NCI-H2081 (cell line): ENCODE measurements at regions not wholly inside any gene's neighbourhood (a gene's known extent, or its start where the extent isn't known, plus 50 kb on each side); places are given as distances from the start of the nearest gene placed in this dataset.
"Not testable (repeated sequence)": the region's sequence is repeated elsewhere in the genome, so short reads cannot be mapped to it uniquely, and the experiment has no call there.

ENCODE experiments used
- DNase-seq, 2 experiments: peaks; one replicate each; lab custom pipeline; 2025; lab: John Stamatoyannopoulos, UW

- no peak for DNase-seq
Observed at GRCh38 chr16:65373097-65373496, 251.2 kb upstream of the CDH11 start.

DNA sequence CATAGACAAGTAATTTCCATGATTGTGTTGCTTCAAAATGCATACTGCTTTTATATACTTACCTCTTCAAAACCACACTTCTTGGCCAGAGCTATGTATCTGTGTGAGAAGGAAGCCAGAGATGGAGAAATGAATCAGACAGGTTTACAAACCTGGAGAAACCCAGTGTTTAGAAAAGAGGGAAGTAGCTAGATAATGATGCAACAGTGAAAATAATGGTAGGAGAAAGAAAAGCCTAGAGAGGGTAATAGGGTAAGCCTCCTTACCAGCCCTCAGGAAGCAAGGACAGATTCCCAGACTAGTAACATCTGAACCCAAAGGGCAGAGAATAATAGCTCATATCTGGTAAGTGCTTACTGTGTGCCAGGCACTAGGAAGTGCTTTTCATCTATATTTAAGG, 250.3 kb upstream of the CDH11 start:
- DNase-seq = no peak

- no peak for DNase-seq
Observed at GRCh38 chr16:65365732-65366715, 244.2 kb upstream of the CDH11 start.

GRCh38 chr16:65356721-65357120, 234.9 kb upstream of the CDH11 start:
- not testable (repeated sequence) for DNase-seq

DNA sequence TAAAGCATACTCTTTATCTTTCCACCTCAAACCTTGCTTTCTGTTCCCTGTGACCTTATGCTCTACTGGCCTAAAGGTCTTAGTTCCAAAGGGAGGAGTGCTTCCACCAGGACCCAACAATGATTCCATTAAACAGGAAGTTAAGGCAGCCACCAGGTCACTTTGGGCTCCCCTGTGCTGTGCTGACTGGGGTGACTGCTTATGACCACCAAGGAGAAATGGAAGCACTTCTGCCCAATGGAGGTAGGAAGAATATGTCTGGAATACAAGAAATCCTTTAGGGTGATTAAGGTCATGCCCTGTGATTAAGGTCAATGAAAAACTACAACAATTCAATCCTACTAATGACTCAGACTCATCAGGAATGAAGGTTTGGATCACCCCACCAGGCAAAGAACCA, 233.8 kb upstream of the CDH11 start:
- no peak for DNase-seq

GRCh38 chr16:65353183-65353582, 231.3 kb upstream of the CDH11 start:
- DNase-seq = no peak

- DNase-seq = no peak
Observed at GRCh38 chr16:65349626-65350025, 227.8 kb upstream of the CDH11 start.

DNA sequence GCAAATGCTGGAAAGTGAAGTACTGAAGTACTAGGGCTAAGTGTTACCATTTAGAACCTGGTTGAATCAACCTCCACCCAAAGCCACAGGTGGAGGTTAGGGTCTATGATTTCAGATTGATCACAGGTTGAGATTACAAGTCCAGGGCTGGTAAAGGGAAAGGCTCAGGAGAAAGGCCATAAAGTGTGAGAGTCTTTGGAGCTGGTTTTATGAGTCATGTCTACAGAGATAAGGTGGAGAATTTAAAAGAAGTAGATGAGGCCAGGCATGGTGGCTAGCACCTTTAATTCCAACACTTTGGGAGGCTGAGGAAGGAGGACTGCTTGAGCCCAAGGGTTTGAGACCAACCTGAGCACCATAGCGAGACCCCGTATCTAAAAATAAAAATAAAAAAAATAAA, 221.7 kb upstream of the CDH11 start:
- DNase-seq = no peak

DNA sequence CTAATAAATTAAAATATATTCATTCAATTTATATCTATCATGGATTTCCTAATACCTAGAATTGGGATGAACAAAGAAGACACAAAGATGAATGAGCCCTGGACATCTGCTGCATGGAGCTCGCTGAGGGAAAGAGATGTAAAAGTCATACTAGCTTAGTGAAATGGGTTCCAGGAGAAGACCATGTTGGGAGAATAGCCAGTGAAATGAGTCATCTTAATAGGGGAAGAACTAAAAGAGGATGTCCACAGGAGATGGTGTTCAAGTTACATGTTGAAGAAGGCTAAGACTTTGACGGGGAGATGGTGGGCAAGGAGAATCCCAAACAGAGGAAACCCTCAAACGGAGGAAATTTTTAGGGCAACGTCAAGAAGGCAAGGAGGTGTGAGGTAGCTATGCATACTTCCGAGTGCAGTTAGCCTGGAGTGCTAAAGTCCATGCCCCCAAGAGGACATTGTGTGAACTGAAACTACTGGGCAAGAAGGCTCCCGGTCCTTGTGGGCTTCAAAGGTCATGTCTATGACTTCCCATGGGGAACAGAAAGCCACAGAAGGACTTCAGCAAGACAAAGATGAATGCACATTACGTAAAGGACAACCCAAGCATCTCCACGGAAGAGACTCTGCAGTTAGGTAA, 220.5 kb upstream of the CDH11 start:
- DNase-seq = no peak

DNA sequence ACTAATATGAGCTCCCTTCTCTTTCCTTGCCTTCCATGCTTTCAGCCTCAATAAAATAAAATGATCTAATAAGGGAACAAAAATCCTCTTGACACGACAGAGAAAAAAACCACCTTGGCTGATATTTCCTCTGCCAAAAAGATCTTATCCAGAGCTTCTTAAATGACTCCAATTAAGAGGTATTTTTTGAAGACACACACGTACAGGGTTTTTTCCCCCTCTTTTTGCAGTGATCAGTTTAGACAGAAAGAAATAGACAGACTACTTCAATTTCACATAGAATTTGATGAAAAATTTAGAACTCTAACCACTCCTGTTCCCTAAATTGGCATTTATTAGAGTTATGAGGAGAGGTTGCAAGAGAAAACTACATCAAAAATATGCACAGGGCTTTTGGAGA, 217.2 kb upstream of the CDH11 start:
- no peak for DNase-seq

GRCh38 chr16:65336160-65336559, 214.3 kb upstream of the CDH11 start:
- DNase-seq = no peak

GRCh38 chr16:65334081-65334480, 212.2 kb upstream of the CDH11 start:
- no peak for DNase-seq

DNA sequence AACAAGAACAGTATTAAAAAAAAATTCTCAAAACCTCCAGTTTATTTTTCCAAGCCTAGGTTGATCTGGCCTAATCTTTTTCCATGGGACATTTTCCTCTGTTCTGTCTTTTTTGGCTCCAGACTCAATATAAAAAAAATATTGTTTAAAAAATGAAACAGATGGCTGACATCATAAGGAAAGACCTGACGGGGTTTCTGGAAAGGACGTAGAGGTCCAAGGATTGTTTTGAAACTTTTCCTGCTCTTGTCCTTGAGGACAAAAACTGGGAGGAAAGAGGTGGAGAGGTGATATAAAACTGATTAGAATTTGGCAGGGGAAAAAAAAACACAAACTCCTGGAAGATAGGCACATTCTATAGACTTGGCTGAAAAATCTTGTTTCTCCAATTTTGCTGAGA, 211.4 kb upstream of the CDH11 start:
- DNase-seq = no peak

- no peak for DNase-seq
Observed at GRCh38 chr16:65327346-65327745, 205.5 kb upstream of the CDH11 start.

DNA sequence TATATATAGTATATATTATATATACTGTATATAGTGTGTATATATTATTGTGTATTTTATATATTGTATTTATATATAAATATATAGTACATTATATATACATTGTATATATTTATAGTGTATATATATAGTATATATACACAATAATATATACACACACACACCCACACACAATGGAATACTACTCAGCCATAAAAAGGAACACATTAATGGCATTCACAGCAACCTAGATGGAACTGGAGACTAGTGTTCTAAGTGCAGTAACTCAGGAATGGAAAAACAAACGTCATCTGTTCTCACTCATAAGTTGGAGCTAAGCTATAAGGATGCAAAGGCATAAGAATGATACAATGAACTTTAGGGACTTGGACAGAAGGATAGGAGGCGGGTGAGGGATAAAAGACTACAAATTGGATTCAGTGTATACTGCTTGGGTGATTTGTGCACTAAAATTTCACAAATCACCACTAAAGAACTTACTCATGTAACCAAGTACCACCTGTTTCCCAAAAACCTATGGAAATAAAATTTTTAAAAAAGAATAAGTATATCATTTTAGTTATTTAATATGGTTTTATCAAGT, 201.9 kb upstream of the CDH11 start:
- no peak for DNase-seq

DNA sequence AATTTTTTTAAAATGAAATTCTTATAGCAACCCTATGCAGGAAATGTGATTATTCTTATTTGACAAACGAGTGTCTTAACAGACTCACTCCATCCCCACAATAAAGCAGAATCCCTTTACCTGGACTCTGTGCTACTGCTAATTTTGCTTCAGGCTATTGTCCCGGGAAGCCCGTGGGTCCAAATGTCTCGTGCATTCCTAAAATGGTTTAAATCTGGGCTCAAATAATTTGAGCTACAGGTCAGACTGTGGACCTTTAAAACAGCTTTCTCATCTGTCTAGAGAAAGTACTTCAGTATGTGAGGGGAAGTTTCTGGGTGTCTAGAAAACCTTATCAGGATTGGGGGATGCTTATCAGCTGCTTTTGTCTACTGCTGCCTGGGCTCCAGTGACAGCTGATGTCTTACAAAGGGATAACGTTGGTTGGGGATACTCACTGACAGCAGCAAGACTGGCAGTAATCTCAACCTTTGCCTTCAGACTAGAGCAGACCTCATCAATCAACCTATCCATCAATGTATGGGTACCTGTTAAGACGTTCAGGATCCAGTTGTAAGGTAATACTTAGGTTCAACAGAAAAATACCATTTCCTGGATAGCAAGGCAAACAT, 197.9 kb upstream of the CDH11 start:
- no peak for DNase-seq

GRCh38 chr16:65318590-65319257, 196.9 kb upstream of the CDH11 start:
- DNase-seq = no peak

DNA sequence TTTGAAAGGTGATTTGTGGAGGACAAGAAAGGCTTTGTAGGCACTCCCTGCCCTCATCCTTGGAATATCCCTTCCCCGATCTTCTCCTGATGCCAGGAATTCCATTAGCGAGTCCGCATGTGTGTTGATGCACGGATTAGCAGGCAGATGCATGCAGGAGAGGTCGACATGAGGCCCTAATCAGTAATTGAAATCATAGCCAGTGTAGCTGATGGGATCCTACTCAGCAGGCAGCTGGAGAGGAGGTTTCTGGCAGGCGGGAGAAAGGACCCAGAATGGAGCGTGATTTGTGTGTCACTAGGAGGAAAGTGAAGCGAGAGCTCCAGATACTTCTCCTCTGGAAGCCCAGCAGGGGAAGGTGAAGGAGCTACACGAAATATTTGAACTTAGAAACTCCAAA, 196.3 kb upstream of the CDH11 start:
- DNase-seq = no peak

GRCh38 chr16:65316808-65317207, 194.9 kb upstream of the CDH11 start:
- DNase-seq = no peak

- DNase-seq = no peak
Observed at GRCh38 chr16:65315081-65315780, 193.4 kb upstream of the CDH11 start.

GRCh38 chr16:65314627-65315008, 192.8 kb upstream of the CDH11 start:
- DNase-seq = no peak
